Hepatocyte (in vitro differentiated cells): ENCODE measurements at regions not wholly inside any gene's neighbourhood (a gene's known extent, or its start where the extent isn't known, plus 50 kb on each side); places are given as distances from the start of the nearest gene placed in this dataset.

ENCODE experiments used
- DNase-seq: peaks from one replicate; pipeline ENCODE4 v3.0.0-alpha.2; 2016; ENCODE audit warnings: low spot score
- H2AFZ ChIP-seq: fragments of 200-600 bp; sonication (generic); 2 replicates; pipeline ENCODE4 v1.6.0; 2016; ENCODE audit warnings: antibody characterized with exemption, mild to moderate bottlenecking
- H3K27ac ChIP-seq: fragments of 200-600 bp; sonication (generic); 2 replicates; pipeline ENCODE4 v1.5.1; 2016; ENCODE audit warnings: mild to moderate bottlenecking
- H3K27me3 ChIP-seq: fragments of 200-600 bp; sonication (generic); 2 replicates; pipeline ENCODE4 v1.6.1; 2016
- H3K36me3 ChIP-seq: fragments of 200-600 bp; sonication (generic); replicated peaks from 2 replicates; pipeline ENCODE4 v1.5.1; 2016; ENCODE audit warnings: low read depth; ENCODE audit not compliant: insufficient read depth
- H3K4me1 ChIP-seq: fragments of 200-600 bp; sonication (generic); 2 replicates; pipeline ENCODE4 v1.5.1; 2016; ENCODE audit warnings: mild to moderate bottlenecking, moderate library complexity; ENCODE audit not compliant: insufficient read depth
- H3K4me2 ChIP-seq: fragments of 200-600 bp; sonication (generic); 2 replicates; pipeline ENCODE4 v1.6.0; 2016
- H3K4me3 ChIP-seq: fragments of 200-600 bp; sonication (generic); 2 replicates; pipeline ENCODE4 v1.5.1; 2016; ENCODE audit warnings: mild to moderate bottlenecking
- H3K79me2 ChIP-seq: fragments of 200-600 bp; sonication (generic); 2 replicates; pipeline ENCODE4 v1.6.0; 2017; ENCODE audit warnings: mild to moderate bottlenecking
- H3K9me2 ChIP-seq: fragments of 200-600 bp; sonication (generic); replicated peaks from 2 replicates; pipeline ENCODE4 v1.6.0; 2017; ENCODE audit warnings: mild to moderate bottlenecking; ENCODE audit not compliant: insufficient read depth
- H3K9me3 ChIP-seq: fragments of 200-600 bp; sonication (generic); 2 replicates; pipeline ENCODE4 v1.5.1; 2016; ENCODE audit warnings: low read depth, mild to moderate bottlenecking
- H4K20me1 ChIP-seq: fragments of 200-600 bp; sonication (generic); 2 replicates; pipeline ENCODE4 v1.6.0; 2016; ENCODE audit warnings: mild to moderate bottlenecking; ENCODE audit not compliant: insufficient read depth, poor library complexity, severe bottlenecking
- EZH2 ChIP-seq: fragments of 200-600 bp; sonication (generic); IDR thresholded peaks from 2 replicates; pipeline ENCODE4 v1.6.1; 2016; ENCODE audit warnings: antibody characterized with exemption, mild to moderate bottlenecking, borderline replicate concordance
- EZH2phosphoT487 ChIP-seq: fragments of 200-600 bp; sonication (generic); IDR thresholded peaks from one replicate; pipeline ENCODE4 v1.6.1; 2018; ENCODE audit warnings: antibody characterized with exemption, mild to moderate bottlenecking, low read depth, moderate library complexity; ENCODE audit not compliant: unreplicated experiment, severe bottlenecking
- WGBS: methylation state at CpG from one replicate; pipeline ENCODE4 v1.1.6; 2016; ENCODE audit warnings: low lambda C conversion rate; ENCODE audit errors: missing lambda C conversion rate; 5-methylcytosine and 5-hydroxymethylcytosine counted together
- TF ChIP-seq, protein P1 (sequence below): fragments of 200-600 bp; sonication (generic); IDR thresholded peaks from 2 replicates; pipeline ENCODE4 v1.5.1; 2016; ENCODE audit warnings: antibody characterized with exemption, mild to moderate bottlenecking; ENCODE audit not compliant: poor library complexity

DNA sequence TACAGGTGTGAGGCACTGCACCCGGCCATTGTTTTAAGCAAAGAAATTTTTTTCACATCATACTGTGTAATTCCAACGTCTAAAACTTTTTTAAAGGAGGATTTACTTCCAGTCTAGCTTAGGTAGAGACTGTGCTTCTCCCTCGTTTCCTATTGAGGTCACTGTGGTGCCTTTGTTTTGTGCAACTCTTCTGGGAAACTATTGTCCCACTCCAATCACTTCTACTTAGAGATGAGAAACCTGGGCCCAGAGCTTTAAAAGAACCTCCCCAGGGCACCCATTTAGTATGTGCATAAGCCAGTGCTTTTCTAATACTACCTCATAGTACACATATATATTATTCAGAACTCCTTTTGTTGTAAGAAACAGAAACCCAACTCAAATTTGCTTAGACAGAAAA, 120.0 kb upstream of the ZNF644 start:
- H3K4me1 ChIP-seq, result no peaks in the 10 kb centered on the region
- 60% methylated on average over 3 of the region's 3 CpGs for WGBS

DNA sequence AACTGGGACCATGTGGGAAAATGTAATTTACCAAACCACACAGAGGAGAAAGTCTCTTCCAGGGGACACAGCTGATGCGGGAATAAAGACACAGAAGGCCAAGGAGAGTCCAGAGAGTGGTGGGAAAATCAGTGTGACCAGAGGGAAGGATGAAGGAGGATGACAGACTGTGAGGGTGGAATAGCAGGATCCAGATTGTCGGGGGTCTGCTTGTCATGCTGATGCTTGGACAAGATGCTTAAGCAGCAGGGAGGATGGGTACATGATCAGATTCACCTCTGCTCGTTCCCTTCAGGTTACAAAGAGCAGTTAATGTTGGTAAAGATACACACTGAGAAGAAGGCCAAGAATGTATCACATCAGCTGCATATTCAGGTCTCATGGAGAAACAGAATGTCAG, 117.1 kb upstream of the ZNF644 start:
- no peaks in the 10 kb centered on the region for H3K9me3 ChIP-seq
- H3K4me1 ChIP-seq, result no peaks in the 10 kb centered on the region
- H3K27ac ChIP-seq, result no peak overlapping the region
- TF ChIP-seq, protein P1, sequence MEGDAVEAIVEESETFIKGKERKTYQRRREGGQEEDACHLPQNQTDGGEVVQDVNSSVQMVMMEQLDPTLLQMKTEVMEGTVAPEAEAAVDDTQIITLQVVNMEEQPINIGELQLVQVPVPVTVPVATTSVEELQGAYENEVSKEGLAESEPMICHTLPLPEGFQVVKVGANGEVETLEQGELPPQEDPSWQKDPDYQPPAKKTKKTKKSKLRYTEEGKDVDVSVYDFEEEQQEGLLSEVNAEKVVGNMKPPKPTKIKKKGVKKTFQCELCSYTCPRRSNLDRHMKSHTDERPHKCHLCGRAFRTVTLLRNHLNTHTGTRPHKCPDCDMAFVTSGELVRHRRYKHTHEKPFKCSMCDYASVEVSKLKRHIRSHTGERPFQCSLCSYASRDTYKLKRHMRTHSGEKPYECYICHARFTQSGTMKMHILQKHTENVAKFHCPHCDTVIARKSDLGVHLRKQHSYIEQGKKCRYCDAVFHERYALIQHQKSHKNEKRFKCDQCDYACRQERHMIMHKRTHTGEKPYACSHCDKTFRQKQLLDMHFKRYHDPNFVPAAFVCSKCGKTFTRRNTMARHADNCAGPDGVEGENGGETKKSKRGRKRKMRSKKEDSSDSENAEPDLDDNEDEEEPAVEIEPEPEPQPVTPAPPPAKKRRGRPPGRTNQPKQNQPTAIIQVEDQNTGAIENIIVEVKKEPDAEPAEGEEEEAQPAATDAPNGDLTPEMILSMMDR, result no peak
- TF ChIP-seq EZH2 (no peak), EZH2phosphoT487 (no peak)
- no peaks in the 10 kb centered on the region for H3K27me3 ChIP-seq
- no peak overlapping the region for H2AFZ ChIP-seq
- no peak overlapping the region for H3K4me2 ChIP-seq
- H3K36me3 ChIP-seq, result no peaks in the 10 kb centered on the region
- no peaks in the 10 kb centered on the region for H3K9me2 ChIP-seq
- 58% methylated on average over 3 of the region's 3 CpGs for WGBS
- H4K20me1 ChIP-seq, result no peaks in the 10 kb centered on the region
- H3K4me3 ChIP-seq, result no peak overlapping the region
- DNase-seq, result no peak
- H3K79me2 ChIP-seq, result no peaks in the 10 kb centered on the region

More for the DNA sequence above, 120.0 kb upstream of the ZNF644 start:
- Histone ChIP-seq H3K4me3 (no peak overlapping the region), H4K20me1 (no peaks in the 10 kb centered on the region), H3K9me2 (no peaks in the 10 kb centered on the region), H3K4me2 (no peak overlapping the region), H3K79me2 (no peaks in the 10 kb centered on the region), H3K27me3 (no peaks in the 10 kb centered on the region), H3K27ac (no peak overlapping the region), H2AFZ (no peak overlapping the region), H3K36me3 (no peaks in the 10 kb centered on the region), H3K9me3 (no peaks in the 10 kb centered on the region)
- TF ChIP-seq EZH2phosphoT487, result no peak
- TF ChIP-seq, protein P1, result no peak
- no peak for TF ChIP-seq EZH2
- no peak for DNase-seq

DNA sequence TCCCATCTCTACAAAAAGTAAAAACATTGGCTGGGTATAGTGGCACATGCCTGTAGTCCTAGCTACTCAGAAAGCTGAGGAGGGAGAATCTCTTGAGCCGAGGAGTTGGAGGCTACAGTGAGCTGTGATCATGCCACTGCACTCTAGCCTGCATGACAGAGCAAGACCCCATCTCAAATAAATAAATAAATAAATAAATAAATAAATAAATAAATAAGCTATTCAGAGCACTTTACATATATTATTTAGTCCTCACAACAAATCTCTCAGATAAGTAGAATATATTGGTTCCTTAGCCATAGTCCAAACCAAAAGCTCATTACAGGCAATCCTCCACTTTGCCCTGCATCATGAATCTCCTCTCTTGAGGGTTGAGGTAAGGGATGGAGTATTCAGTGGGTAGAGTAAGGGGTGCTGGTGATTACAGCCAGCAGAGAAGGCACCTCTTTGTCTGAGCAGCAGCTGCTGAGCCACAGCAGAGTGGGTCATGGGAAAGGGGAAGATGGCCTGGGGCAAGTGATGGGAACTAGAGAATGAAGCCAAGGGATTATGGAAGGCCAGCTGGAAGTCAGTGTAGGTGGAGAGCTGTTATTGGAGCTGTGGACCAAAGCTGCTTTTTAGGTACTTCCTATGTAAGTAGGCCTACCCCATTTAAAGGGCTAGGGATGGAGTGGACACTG, 115.5 kb upstream of the ZNF644 start:
- no peak overlapping the region for H3K27ac ChIP-seq
- no peaks in the 10 kb centered on the region for H4K20me1 ChIP-seq
- no peak for DNase-seq
- no peaks in the 10 kb centered on the region for H3K9me2 ChIP-seq
- WGBS, result 87% methylated on average over 1 of the region's 1 CpG
- no peak overlapping the region for H3K4me2 ChIP-seq
- no peaks in the 10 kb centered on the region for H3K36me3 ChIP-seq
- H3K9me3 ChIP-seq, result no peaks in the 10 kb centered on the region
- H3K79me2 ChIP-seq, result no peaks in the 10 kb centered on the region
- H3K4me1 ChIP-seq, result no peaks in the 10 kb centered on the region
- H3K27me3 ChIP-seq, result no peaks in the 10 kb centered on the region
- no peak overlapping the region for H2AFZ ChIP-seq
- no peak overlapping the region for H3K4me3 ChIP-seq
- TF ChIP-seq, protein P1, result no peak
- no peak for TF ChIP-seq EZH2
- no peak for TF ChIP-seq EZH2phosphoT487
